HG03135 (cell line): ENCODE measurements at regions not wholly inside any gene's neighbourhood (a gene's known extent, or its start where the extent isn't known, plus 50 kb on each side); places are given as distances from the start of the nearest gene placed in this dataset.
"Not testable (repeated sequence)": the region's sequence is repeated elsewhere in the genome, so short reads cannot be mapped to it uniquely, and the experiment has no call there.

Experiments
- ATAC-seq: cut with Tn5 transposase; IDR thresholded peaks from one replicate; pipeline ENCODE4 v1.9.1; 2021; ENCODE audit warnings: mild to moderate bottlenecking, moderate library complexity; ENCODE audit not compliant: unreplicated experiment

- no peak for ATAC-seq
Measured at GRCh38 chr3:182124716-182125115, 413.0 kb downstream of the SOX2 start.

GRCh38 chr3:182129740-182130139 lies 418.0 kb downstream of the SOX2 start:
- no peak for ATAC-seq

DNA sequence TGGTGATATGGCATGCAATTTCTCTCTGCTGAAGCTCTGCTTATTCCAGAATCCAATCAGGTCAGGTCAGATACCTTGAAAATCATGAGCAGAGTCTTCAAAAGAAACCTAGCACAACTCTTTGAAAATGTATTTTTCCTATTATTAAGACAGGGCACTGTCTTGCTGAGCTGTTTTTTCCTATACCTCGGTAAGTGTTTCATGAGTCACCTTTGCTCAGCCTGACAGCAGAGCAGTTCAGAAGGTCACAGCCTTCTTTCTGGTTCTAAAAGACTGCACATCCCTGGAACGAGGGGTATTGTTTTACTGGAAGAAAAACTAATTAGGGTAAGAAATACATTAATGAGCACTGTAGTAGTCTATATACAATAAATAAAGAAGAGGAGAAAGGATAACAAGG lies 422.0 kb downstream of the SOX2 start:
- no peak for ATAC-seq

- ATAC-seq, result no peak
Measured at GRCh38 chr3:182135056-182135455, 423.3 kb downstream of the SOX2 start.

GRCh38 chr3:182136008-182136910 lies 424.5 kb downstream of the SOX2 start:
- ATAC-seq, result no peak

GRCh38 chr3:182138393-182138792 lies 426.7 kb downstream of the SOX2 start:
- ATAC-seq, result no peak

DNA sequence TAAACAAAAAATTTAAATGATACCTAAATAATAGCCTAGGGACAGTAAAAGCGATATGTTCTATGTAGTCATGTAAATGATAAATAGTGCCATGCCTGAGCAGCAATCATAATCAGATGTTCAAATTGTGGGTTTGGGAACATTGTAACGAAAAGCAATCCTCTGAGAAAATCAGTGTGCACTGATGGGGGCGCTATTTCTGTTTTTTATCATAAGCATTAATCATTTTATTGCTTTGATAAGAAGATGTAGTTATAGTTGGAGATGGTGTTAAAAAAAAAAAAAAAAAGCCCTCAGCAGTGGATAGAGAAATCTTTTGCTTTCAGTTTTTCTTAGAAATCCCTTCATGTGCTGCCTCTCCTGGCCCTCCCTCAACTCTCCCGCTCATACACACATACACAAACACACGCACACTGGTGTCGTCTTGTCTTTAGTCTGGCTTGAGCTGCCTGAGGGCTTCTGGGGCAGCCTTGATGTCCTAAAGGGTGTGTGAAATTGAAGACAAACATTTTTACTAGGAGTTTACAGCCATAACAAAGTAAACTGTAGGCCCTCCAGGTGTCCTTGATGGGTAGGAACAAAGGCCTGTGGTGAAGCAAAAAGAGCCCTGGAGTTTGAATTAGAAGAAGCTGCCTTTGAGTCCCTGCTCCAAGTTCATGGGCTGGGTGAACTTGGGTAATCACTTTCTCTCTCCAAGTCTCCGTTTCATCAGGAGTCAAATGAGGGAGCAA lies 428.1 kb downstream of the SOX2 start:
- ATAC-seq, result no peak

DNA sequence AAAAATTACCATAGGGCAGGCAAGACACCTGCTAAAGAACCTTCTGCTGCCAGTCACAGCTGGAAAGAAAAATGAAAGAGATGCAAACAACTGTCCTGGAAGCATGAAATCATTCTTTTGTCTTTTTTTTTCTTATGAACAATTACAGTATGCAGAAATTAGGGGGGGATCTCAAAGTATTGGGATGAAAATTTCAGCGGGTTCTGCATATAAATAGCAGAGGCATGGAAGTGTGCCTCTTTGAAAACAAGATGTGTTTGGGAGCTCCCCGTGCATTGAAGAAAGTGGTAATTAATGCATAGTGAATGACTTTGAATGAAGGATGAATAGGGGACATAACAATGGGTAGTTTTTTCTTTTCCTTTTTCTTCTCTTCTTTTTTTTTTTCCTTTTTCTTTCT lies 431.2 kb downstream of the SOX2 start:
- ATAC-seq, result no peak

- no peak for ATAC-seq
Measured at GRCh38 chr3:182143903-182144302, 432.2 kb downstream of the SOX2 start.

DNA sequence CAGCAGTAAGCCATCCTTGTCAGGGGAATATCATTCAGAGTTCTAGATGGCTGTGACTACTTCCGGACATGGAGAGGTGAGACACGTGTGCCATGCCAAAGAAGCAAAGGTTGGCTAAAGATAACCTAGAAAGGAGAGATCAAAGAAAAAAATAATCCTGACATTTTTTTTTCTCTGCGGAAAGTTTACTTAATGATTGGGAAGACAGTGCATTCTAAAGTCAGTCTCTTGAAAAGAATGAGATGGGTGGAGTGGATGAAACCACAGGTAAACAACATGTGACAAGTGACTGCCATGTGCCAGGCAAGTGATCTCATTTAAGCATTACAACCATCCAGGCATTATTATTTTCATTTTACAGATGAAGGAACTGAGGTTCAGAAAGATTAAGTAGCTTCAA lies 436.6 kb downstream of the SOX2 start:
- no peak for ATAC-seq

- ATAC-seq, result no peak
Measured at GRCh38 chr3:182149594-182149993, 437.9 kb downstream of the SOX2 start.

GRCh38 chr3:182156326-182156725 lies 444.6 kb downstream of the SOX2 start:
- ATAC-seq, result not testable (repeated sequence)

DNA sequence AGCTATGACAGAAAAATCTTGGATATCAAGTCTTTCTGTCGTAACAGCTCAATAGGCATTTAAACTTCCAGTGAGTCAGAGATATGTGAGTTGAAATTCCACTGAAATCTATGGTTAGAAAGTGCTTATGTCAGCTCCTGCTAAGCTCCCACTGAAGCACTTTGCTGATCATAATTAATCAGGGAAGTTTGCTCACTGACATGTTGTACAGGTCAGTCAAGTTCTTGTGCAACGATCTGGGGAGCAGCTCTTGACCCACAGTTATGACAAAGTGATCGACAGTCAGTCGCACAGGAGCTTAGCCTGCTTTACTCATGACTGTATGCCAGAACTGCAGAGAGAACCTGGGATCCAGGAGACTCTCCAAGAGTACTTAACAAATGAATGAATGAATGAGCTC lies 453.5 kb downstream of the SOX2 start:
- ATAC-seq, result no peak

DNA sequence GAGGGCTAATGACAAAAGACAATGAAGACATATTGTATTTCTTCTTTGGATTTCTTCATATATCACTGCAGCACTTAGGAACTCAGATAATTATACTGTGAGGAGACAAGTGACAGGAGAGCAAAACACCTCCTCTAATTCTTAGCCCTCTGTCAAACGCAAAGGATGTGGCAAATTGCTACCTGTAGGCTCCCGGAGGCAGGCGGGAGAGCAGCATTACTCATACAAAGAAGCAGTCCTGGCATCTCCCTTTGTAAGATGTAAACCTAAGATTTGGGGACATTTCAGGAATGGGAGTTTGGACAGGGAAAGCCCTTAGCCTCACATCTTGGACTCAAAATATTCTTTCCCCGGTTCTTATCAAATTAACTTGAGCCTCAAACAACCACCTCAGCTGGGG lies 460.8 kb downstream of the SOX2 start:
- no peak for ATAC-seq

DNA sequence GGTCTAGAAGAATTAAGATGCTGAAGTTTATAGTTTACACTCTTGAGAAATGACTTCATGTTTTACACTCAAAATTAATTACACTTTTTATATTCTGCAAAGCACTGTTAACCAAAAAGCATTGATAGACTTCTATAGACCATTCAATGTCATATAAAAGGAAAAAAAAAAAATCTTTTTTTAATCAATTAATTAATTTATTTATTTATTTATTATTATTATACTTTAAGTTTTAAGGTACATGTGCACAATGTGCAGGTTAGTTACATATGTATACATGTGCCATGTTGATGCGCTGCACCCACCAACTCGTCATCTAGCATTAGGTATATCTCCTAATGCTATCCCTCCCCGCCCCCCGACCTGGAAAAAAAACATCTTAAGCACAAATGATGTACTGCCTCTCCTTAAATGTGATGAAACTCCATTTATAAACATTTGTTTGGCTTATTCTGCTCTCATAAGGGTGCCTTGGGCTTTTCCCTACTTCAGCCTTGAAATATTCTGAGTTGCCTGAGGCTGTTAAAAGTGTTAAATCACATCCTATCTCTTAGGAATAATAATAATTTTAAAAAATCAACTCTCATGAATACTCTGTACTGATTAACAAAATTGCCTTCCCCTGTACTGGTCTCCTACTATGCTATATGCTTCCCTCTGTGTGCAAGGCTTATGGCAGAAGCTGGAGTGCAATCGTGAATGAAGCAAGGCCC lies 466.9 kb downstream of the SOX2 start:
- no peak for ATAC-seq

- ATAC-seq, result no peak
Measured at GRCh38 chr3:182179631-182180030, 467.9 kb downstream of the SOX2 start.

DNA sequence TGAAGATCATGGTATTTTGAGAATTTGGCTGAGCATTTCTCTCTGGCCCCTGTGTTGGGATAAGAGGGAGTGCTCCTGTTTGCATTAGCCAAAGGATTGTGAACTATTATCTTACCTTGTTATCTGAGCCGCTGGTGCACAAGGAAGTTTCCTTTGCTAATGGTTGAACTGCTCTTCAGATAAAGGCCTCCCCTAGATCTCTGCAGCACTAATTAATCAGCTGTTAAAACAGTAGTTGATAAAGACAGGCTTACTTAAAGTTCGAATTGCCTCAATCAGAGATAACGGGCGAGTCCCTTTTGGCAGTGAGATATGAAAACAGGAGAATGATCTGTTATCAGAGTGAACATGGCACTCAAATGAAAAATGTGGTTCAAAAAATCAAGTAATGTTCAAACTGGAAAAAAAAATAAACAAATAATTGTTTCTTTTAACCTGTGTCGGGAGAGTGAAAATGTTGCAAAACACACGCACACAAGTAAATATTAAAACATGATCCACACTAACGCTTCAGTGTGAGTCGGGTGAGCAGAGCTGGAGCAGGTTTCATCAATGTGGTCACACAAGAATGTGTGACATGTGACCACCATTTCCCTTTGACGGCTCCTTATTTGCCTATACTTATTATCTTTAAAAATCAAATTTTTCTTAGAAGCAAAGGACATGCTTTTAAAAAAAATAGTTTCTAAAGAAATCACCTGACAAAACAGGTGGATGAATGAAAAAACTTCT lies 469.1 kb downstream of the SOX2 start:
- no peak for ATAC-seq

- no peak for ATAC-seq
Measured at GRCh38 chr3:182182531-182182968, 470.8 kb downstream of the SOX2 start.

- no peak for ATAC-seq
Measured at GRCh38 chr3:182183716-182184430, 472.1 kb downstream of the SOX2 start.

GRCh38 chr3:182185313-182185712 lies 473.6 kb downstream of the SOX2 start:
- no peak for ATAC-seq
